ENCODE measurements at regions not wholly inside any gene's neighbourhood (a gene's known extent, or its start where the extent isn't known, plus 50 kb on each side); places are given as distances from the start of the nearest gene placed in this dataset.

DNA sequence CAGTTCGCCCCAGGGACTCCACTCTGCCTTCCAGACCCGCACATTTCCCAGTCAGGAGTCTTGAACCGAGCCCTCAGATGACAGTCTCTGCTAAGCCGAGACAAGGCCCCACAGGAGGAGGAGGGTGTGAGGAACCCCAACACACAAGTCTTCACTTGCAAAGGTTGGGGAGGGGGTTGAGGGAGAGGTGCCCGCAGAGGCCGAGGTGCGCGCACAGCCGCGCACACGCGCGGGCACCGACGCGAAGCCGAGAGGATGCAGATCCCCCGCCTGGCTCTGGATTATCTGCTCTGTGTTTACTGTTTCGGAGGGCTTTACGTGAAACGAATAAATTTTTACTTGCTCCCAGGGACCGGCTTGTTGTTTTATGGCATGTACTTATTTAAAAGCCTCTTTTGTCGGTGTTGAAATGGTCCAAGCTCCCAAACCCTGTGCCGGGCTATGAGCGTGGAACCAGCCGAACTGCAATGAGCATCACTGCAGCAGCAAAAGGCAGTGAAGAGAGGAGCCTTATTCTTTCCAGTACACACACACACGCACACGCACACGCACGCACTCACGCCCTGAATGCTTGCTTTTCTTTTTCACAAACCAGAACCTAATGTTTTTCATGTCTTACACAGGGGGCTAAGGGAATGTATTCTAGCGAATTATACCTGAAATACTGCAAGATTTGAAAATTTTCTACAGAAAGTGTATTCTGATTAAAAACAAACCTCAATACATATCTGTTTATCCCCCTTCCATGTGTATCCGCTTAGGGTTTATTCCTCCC is 297.7 kb downstream of the PARP8 start:
- Histone ChIP-seq H3K4me3 (peak overlapping the region; percentile 28 to 53 (median 47)), H3K27ac (no peak overlapping the region), H3K36me3 (no peaks in the 10 kb centered on the region), H3K9me3 (no peaks in the 10 kb centered on the region), H3K4me1 (peaks cover 20 to 21% of the 10 kb centered on the region in 2 donors), H3K27me3 (peaks cover 58 to 74% (median 64%) of the 10 kb centered on the region in 3 donors)
- intact Hi-C loops (cut with DNase I; ENCODE audit: low total_unique reads): no loop called here
- in situ Hi-C loops (cut with MboI; ENCODE audit: low sequenced_read_pairs in 4 of 4): loop anchor here in 2 of 4 donors (25.0 kb wide), 2 partner anchors 1023 to 1698 kb away; no protein-coding TSS in a partner anchor
- ATAC-seq (no peak), DNase-seq (no peak)
- TF ChIP-seq, protein P1, sequence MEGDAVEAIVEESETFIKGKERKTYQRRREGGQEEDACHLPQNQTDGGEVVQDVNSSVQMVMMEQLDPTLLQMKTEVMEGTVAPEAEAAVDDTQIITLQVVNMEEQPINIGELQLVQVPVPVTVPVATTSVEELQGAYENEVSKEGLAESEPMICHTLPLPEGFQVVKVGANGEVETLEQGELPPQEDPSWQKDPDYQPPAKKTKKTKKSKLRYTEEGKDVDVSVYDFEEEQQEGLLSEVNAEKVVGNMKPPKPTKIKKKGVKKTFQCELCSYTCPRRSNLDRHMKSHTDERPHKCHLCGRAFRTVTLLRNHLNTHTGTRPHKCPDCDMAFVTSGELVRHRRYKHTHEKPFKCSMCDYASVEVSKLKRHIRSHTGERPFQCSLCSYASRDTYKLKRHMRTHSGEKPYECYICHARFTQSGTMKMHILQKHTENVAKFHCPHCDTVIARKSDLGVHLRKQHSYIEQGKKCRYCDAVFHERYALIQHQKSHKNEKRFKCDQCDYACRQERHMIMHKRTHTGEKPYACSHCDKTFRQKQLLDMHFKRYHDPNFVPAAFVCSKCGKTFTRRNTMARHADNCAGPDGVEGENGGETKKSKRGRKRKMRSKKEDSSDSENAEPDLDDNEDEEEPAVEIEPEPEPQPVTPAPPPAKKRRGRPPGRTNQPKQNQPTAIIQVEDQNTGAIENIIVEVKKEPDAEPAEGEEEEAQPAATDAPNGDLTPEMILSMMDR (IDR thresholded peaks at IDR 0.05 in 4 of 5, conservative IDR thresholded peaks at IDR 0.05 in 1 of 5): no peak
- no peak for TF ChIP-seq POLR2A (IDR thresholded peaks at IDR 0.05)

DNA sequence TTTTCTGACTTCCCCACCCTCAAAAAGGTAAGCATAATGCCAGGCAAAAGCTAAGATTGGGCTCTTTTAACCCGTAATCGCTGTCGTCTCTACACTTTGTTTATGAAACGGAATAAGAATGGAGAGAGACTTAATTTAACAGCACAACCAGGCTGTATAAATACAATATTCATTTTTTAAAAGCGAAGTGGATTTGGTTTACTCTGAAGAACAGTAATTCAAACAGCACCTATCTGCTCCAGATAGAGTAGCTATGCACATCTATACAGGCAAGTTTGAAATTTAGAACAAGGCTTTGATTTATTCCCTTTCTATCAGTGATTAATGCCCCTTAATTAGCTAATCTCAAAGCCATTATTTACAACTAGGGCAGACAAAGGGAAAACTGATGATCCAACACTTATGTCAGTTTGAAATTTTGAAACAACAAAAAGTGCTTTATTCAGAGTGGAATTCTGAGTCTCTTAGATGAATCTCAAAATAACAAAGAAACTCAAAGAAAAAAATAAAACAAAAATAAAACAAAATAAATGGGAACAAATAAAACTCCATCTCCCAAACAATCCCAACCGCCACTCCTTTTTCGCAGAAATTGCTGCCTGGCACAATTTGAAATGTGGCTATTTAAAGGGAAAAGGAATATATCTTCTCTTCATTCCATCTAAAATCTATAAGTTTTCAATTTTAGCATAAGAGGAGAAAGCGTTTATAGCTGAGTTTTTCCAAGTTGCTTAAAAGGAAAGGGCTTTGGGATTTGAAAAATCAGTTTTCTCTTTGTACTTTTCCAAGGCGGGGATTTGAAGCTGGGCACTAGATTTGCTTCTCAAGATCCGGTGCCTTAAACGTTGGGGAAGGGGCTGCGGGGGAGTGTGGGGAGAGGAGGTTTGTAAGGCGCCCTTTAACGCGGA is 298.6 kb downstream of the PARP8 start:
- no peak for ATAC-seq
- H3K4me3 ChIP-seq: no peak overlapping the region
- DNase-seq: no peak
- no peaks in the 10 kb centered on the region for H3K36me3 ChIP-seq
- in situ Hi-C loops (cut with MboI; ENCODE audit: low sequenced_read_pairs in 4 of 4): loop anchor here in 2 of 4 donors (25.0 kb wide), 2 partner anchors 1022 to 1697 kb away; no protein-coding TSS in a partner anchor
- no peaks in the 10 kb centered on the region for H3K9me3 ChIP-seq
- peaks cover 20 to 29% of the 10 kb centered on the region in 2 donors for H3K4me1 ChIP-seq
- TF ChIP-seq, protein P1 (IDR thresholded peaks at IDR 0.05 in 4 of 5, conservative IDR thresholded peaks at IDR 0.05 in 1 of 5): no peak
- TF ChIP-seq POLR2A (IDR thresholded peaks at IDR 0.05): no peak
- H3K27me3 ChIP-seq: peaks cover 66 to 81% (median 72%) of the 10 kb centered on the region in 3 donors
- intact Hi-C loops (cut with DNase I; ENCODE audit: low total_unique reads): no loop called here
- H3K27ac ChIP-seq: no peak overlapping the region

DNA sequence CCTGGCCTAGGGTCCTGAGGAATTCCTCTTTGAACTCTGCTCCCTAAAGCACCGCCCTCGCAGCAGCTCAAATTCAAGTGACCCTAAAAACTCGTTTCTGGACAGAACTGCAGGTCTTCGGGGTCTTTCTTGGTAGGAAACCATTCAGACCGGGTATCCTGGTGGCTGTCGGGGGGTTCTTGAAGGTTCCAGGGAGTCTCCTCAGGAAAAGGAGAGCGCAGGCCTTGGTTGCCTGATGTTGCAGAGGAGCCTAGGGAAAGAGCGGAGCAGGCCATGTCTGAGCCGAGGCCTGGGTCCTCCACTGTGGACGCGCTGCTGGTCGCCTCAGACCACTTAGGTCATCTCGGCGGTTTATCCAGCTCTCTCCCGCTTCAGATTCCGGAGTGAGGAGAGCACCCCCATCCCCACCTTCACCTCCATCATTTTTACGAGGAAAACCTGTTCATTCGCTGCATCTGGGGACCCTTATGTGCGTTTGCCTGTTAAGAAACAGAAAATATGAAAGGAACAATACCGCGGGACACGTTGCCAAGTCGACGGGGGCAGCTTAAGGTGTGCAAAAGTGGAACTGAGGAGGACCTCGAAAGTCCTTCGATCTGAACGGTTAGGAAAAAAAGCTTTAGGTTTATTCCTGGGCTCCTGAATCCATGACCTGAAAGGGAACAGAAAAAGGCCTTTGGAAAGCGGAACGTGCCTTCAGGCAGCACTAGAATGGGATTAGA is 299.4 kb downstream of the PARP8 start:
- ATAC-seq: no peak
- H3K4me1 ChIP-seq: peaks cover 20 to 29% of the 10 kb centered on the region in 2 donors

More for the DNA sequence above, 299.4 kb downstream of the PARP8 start:
- Histone ChIP-seq H3K9me3 (no peaks in the 10 kb centered on the region), H3K27ac (no peak overlapping the region), H3K4me3 (no peak overlapping the region), H3K27me3 (peaks cover 71 to 89% (median 81%) of the 10 kb centered on the region in 3 donors), H3K36me3 (no peaks in the 10 kb centered on the region)
- TF ChIP-seq, protein P1 (IDR thresholded peaks at IDR 0.05 in 4 of 5, conservative IDR thresholded peaks at IDR 0.05 in 1 of 5): no peak
- no peak for TF ChIP-seq POLR2A (IDR thresholded peaks at IDR 0.05)
- in situ Hi-C loops (cut with MboI; ENCODE audit: low sequenced_read_pairs in 4 of 4): loop anchor here in 2 of 4 donors (25.0 kb wide), 2 partner anchors 1021 to 1696 kb away; no protein-coding TSS in a partner anchor
- intact Hi-C loops (cut with DNase I; ENCODE audit: low total_unique reads): no loop called here
- no peak for DNase-seq

All from gastrocnemius medialis (tissue), 4 donors.